Mesothelial cell of epicardium (in vitro differentiated cells): ENCODE measurements at regions not wholly inside any gene's neighbourhood (a gene's known extent, or its start where the extent isn't known, plus 50 kb on each side); places are given as distances from the start of the nearest gene placed in this dataset.
"Not testable (repeated sequence)": the region's sequence is repeated elsewhere in the genome, so short reads cannot be mapped to it uniquely, and the experiment has no call there.

ENCODE experiments used
- DNase-seq, 2 experiments: peaks; one replicate each; pipeline ENCODE4 v3.0.0; 2021; ENCODE audit warnings: low spot score in 2 of 2; ENCODE audit not compliant: unreplicated experiment in 2 of 2
- H3K27ac Mint-ChIP-seq: 2 replicates; pipeline ENCODE4 v1.8.0; 2021; ENCODE audit warnings: mixed read lengths
- H3K27me3 Mint-ChIP-seq: 2 replicates; pipeline ENCODE4 v1.8.0; 2021; ENCODE audit warnings: low read depth, mixed read lengths
- H3K36me3 Mint-ChIP-seq: 2 replicates; pipeline ENCODE4 v1.8.0; 2021; ENCODE audit warnings: mixed read lengths
- H3K4me1 Mint-ChIP-seq: 2 replicates; pipeline ENCODE4 v1.8.0; 2021; ENCODE audit warnings: mixed read lengths
- H3K4me3 Mint-ChIP-seq: 2 replicates; pipeline ENCODE4 v1.8.0; 2021; ENCODE audit warnings: mild to moderate bottlenecking, moderate library complexity, mixed read lengths
- H3K9me3 Mint-ChIP-seq: 2 replicates; pipeline ENCODE4 v1.8.0; 2021; ENCODE audit warnings: mixed read lengths
- TF ChIP-seq, protein P1 (sequence below): fragments of 200-600 bp; sonication (generic); IDR thresholded peaks from one replicate; pipeline ENCODE4 v1.5.0; 2021; ENCODE audit warnings: antibody characterized with exemption; ENCODE audit not compliant: unreplicated experiment

DNA sequence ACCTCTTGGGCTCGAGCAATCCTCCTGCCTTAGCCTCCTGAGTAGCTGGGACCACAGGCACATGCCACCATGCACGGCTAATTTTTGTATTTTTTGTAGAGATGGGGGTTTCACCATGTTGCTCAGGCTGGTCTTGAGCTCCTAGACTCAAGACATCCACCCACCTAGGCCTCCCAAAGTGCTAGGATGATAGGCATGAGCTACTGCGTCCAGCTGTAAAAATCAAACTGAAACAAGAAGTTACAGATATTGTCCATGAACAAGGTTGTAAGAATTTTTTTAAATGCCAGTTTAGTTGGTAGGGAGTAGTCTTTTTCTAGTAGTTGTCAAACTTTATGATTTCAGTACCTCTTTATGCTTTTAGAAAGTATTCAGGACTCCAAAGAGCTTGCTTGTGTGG, 424.4 kb upstream of the PMFBP1 start:
- Mint-ChIP-seq H3K27me3 (no peaks in the 10 kb centered on the region), H3K4me3 (no peak overlapping the region), H3K9me3 (peaks cover 3% of the 10 kb centered on the region), H3K36me3 (peaks cover 2% of the 10 kb centered on the region), H3K4me1 (no peaks in the 10 kb centered on the region), H3K27ac (no peak overlapping the region)
- TF ChIP-seq, protein P1, sequence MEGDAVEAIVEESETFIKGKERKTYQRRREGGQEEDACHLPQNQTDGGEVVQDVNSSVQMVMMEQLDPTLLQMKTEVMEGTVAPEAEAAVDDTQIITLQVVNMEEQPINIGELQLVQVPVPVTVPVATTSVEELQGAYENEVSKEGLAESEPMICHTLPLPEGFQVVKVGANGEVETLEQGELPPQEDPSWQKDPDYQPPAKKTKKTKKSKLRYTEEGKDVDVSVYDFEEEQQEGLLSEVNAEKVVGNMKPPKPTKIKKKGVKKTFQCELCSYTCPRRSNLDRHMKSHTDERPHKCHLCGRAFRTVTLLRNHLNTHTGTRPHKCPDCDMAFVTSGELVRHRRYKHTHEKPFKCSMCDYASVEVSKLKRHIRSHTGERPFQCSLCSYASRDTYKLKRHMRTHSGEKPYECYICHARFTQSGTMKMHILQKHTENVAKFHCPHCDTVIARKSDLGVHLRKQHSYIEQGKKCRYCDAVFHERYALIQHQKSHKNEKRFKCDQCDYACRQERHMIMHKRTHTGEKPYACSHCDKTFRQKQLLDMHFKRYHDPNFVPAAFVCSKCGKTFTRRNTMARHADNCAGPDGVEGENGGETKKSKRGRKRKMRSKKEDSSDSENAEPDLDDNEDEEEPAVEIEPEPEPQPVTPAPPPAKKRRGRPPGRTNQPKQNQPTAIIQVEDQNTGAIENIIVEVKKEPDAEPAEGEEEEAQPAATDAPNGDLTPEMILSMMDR: no peak
- DNase-seq: no peak

DNA sequence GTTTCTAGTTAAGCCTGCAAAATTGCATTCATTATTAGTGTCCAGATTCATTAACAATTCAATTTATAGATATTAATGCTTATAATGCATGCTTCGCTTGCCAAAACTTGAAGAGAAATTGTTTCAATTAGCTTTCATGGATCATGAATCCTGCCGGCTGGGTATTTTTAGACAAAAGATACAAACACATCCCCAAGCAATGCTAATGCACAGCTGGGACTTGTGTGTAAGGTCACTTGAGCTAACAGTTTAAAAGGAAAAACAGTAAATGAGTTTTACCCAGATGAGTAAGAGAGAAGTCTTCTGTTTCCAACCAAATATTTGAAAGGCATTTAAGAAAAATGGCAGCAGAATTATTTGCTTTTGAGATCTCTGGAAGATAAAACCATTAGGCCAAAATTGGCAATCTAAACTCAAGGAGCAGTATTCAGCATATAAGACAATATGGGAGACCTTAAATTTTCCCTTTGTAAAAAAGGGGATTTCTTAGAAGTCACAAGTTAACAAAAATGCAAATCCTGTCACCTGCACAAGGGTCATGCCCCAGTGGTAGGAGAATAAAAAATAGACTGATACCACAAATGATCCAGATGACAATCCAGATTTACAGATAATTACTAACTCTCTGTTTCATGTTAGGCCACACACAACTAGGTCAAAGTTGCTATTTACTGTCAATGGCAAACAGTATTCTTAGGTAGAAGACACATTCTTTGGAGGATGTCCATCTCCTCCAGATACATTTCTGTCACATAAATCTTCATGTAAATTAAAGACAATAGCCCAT, 418.4 kb upstream of the PMFBP1 start:
- Mint-ChIP-seq H3K36me3 (peaks cover 2% of the 10 kb centered on the region), H3K9me3 (no peaks in the 10 kb centered on the region), H3K27me3 (no peaks in the 10 kb centered on the region), H3K4me3 (no peak overlapping the region), H3K27ac (no peak overlapping the region), H3K4me1 (peaks cover 22% of the 10 kb centered on the region)
- TF ChIP-seq, protein P1: no peak
- DNase-seq: no peak

DNA sequence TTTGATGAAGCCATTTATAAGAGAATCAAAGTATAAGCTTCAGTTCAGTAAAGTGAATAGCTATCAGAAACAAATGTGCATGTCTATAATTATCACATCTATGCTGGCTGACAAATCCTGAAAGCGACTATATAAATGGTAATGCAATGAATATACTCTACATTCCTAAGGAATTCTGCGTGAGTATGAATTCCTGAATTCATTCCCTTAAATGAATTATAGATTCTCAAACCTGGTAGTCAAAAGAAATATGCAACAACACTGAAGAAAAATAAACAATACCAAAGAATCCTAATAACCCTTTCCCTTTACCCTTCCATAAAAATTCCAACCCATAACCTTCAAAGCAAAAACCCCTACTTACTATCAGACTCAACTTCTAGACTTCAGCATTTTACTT, 416.6 kb upstream of the PMFBP1 start:
- Mint-ChIP-seq H3K9me3 (peaks cover under 1% of the 10 kb centered on the region), H3K4me3 (no peak overlapping the region), H3K27me3 (no peaks in the 10 kb centered on the region), H3K36me3 (peaks cover 2% of the 10 kb centered on the region), H3K27ac (no peak overlapping the region), H3K4me1 (peaks cover 22% of the 10 kb centered on the region)
- no peak for DNase-seq
- TF ChIP-seq, protein P1: no peak

DNA sequence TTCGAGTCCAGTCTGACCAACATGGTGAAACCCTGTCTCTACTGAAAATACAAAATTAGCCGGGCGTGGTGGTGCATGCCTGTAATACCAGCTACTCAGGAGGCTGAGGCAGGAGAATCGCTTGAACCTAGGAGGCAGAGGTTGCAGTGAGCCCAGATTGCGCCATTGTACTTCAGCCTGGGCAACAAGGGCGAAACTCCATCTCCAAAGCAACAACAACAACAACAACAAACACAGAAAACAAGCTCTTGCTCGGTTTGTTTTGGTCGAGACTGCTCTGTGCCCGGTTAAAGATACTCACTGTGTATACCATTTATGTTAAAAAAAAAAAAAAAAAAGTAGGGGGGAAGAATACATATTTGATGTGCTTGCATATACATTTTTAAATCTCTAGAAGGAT, 406.1 kb upstream of the PMFBP1 start:
- H3K27ac Mint-ChIP-seq, DNase-seq, H3K27me3 Mint-ChIP-seq, H3K36me3 Mint-ChIP-seq, H3K4me1 Mint-ChIP-seq, H3K4me3 Mint-ChIP-seq: not testable (repeated sequence)
- H3K9me3 Mint-ChIP-seq: peaks cover 15% of the 10 kb centered on the region

DNA sequence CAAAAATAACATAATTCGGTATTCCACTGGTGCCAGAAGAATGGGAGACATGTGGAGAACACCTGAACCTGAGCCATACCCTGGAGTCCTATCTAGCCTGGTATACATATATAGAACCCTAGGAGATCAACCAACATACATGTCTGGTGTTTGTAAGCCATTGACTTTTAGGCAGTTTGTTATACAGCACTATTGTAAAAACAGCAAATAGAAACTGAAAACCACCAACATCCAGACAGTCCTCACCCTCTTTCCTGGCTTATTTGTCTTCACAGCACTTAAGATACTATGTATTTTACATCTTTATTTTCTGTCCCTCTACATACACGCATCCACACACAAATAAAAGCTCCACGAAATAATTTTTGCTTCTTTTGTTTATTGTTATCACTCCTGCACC, 404.2 kb upstream of the PMFBP1 start:
- no peaks in the 10 kb centered on the region for H3K4me1 Mint-ChIP-seq
- H3K9me3 Mint-ChIP-seq: no peaks in the 10 kb centered on the region
- no peak for DNase-seq
- H3K4me3 Mint-ChIP-seq: no peak overlapping the region
- H3K27ac Mint-ChIP-seq: no peak overlapping the region
- TF ChIP-seq, protein P1: no peak
- H3K36me3 Mint-ChIP-seq: peaks cover 2% of the 10 kb centered on the region
- no peaks in the 10 kb centered on the region for H3K27me3 Mint-ChIP-seq

DNA sequence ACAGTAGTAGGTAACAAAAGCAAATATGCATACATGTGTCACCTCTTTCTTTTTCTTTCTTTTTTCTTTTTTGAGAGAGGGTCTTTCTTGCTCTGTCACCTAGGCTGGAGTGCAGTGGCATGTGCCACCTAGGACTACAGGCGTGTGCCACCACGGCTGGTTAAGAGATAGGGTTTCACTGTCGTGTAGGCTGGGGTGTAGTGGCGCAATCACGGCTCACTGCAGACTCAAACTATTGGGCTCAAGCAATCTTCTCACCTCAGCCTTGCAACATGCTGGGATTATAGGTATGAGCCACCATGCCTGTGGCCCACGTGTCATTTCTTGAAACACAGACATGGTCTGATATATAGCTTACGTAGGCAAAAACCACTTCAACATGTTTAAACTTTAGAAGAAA, 397.7 kb upstream of the PMFBP1 start:
- Mint-ChIP-seq H3K36me3 (peaks cover 2% of the 10 kb centered on the region), H3K27ac (no peak overlapping the region), H3K4me1 (no peaks in the 10 kb centered on the region), H3K27me3 (no peaks in the 10 kb centered on the region), H3K9me3 (peaks cover 11% of the 10 kb centered on the region), H3K4me3 (no peak overlapping the region)
- DNase-seq: no peak
- TF ChIP-seq, protein P1: no peak
